HCT116 (cell line): ENCODE measurements at regions not wholly inside any gene's neighbourhood (a gene's known extent, or its start where the extent isn't known, plus 50 kb on each side); places are given as distances from the start of the nearest gene placed in this dataset.

Source experiments
- ATAC-seq: fragments of 200-7000 bp; cut with Tn5 transposase; 2 replicates; pipeline ENCODE4 v1.9.1; 2020; ENCODE audit warnings: mild to moderate bottlenecking, moderate library complexity
- BruUV-seq: library from RNA; stranded (reverse); fragments of 400-500 nt; replicated peaks from 2 replicates; lab custom pipeline; 2021; lab: Mats Ljungman, UMichigan
- CTCF ChIA-PET: fragments of 300-600 bp; sonication (Branson Sonifier 250); formaldehyde crosslinking; loops from one replicate; lab custom pipeline; 2021; ENCODE audit warnings: antibody characterized with exemption; lab: Charles Lee
- POLR2A ChIA-PET: fragments of 300-600, 350-600 bp; sonication (Branson Sonifier 250); formaldehyde crosslinking; loops from one replicate; lab custom pipeline; 2021; ENCODE audit warnings: antibody characterized with exemption; lab: Charles Lee
- RAD21 ChIA-PET, 2 experiments: fragments of 300-600 bp; sonication (Branson Sonifier 250); formaldehyde crosslinking; loops; one replicate each; lab custom pipeline; 2023; ENCODE audit warnings: low total read pairs in 2 of 2; ENCODE audit not compliant: uncharacterized antibody in 2 of 2, unreplicated experiment in 2 of 2, low non-redundant PET in 1 of 2; lab: Charles Lee
- DNase-seq: peaks from one replicate; pipeline ENCODE4 v3.0.0-alpha.2; 2010; ENCODE audit warnings: low read depth, low spot score
- H2AFZ ChIP-seq: fragments of 200-600 bp; shearing (Covaris generic), sonication (generic); 2 replicates; pipeline ENCODE4 v1.6.1; 2017; ENCODE audit warnings: low read depth, mixed run types, mixed read lengths, antibody characterized with exemption, low read length; ENCODE audit not compliant: poor library complexity, severe bottlenecking
- H3K27ac ChIP-seq: 2 replicates; pipeline ENCODE4 v1.5.1; 2012; ENCODE audit warnings: low read depth, low read length
- H3K27me3 ChIP-seq: fragments of 200-600 bp; sonication (generic); 2 replicates; pipeline ENCODE4 v1.6.1; 2016; ENCODE audit warnings: mixed run types, low read length, mixed read lengths; ENCODE audit not compliant: insufficient read depth
- H3K36me3 ChIP-seq, 2 experiments: fragments of 200-500 bp in 1 of 2; fragments of 200-600 bp in 1 of 2; sonication (Bioruptor generic) in 1 of 2; sonication (generic) in 1 of 2; 2 replicates each; pipeline versions ENCODE4 v1.5.1 to v1.6.1; 2014 to 2016; ENCODE audit warnings: low read length in 2 of 2, inconsistent platforms in 1 of 2, mixed read lengths in 1 of 2, mixed run types in 1 of 2; ENCODE audit not compliant: insufficient read depth in 2 of 2, control insufficient read depth in 1 of 2
- H3K4me1 ChIP-seq, 2 experiments: fragments of 200-600 bp in 1 of 2; sonication (generic) in 1 of 2; 2 replicates each; pipeline versions ENCODE4 v1.5.1 to v1.6.1; 2012 to 2017; ENCODE audit warnings: low read length in 2 of 2, inconsistent platforms in 1 of 2, mild to moderate bottlenecking in 1 of 2, mixed read lengths in 1 of 2, mixed run types in 1 of 2, moderate library complexity in 1 of 2; ENCODE audit not compliant: insufficient read depth in 2 of 2, control insufficient read depth in 1 of 2
- H3K4me2 ChIP-seq: fragments of 200-600 bp; sonication (generic); 2 replicates; pipeline ENCODE4 v1.6.1; 2017; ENCODE audit warnings: mixed run types, low read length, mixed read lengths
- H3K4me3 ChIP-seq, 2 experiments: fragments of 200-600 bp in 1 of 2; sonication (generic) in 1 of 2; replicated peaks in 1 of 2; 2 replicates each; pipeline ENCODE4 v1.5.1; 2011 to 2016; ENCODE audit warnings: low read length in 2 of 2, control low read depth in 1 of 2, low read depth in 1 of 2, mild to moderate bottlenecking in 1 of 2, mixed read lengths in 1 of 2, mixed run types in 1 of 2
- H3K79me2 ChIP-seq: fragments of 200-600 bp; sonication (generic); 2 replicates; pipeline ENCODE4 v1.6.1; 2017; ENCODE audit warnings: mild to moderate bottlenecking, mixed run types, low read length, moderate library complexity, mixed read lengths; ENCODE audit not compliant: insufficient read depth
- H3K9ac ChIP-seq: fragments of 200-600 bp; sonication (generic); 2 replicates; pipeline ENCODE4 v1.6.1; 2016; ENCODE audit warnings: low read length, mixed read lengths
- H3K9me2 ChIP-seq: fragments of 200-600 bp; sonication (generic), shearing (Covaris generic); 2 replicates; pipeline ENCODE4 v1.6.1; 2017; ENCODE audit warnings: mixed run types, mild to moderate bottlenecking, moderate library complexity; ENCODE audit not compliant: insufficient read depth
- H3K9me3 ChIP-seq, 2 experiments: fragments of 200-500 bp in 1 of 2; fragments of 200-600 bp in 1 of 2; sonication (Bioruptor generic) in 1 of 2; sonication (generic) in 1 of 2; 2 replicates each; pipeline ENCODE4 v1.6.1; 2014 to 2017; ENCODE audit warnings: low read length in 2 of 2, mixed read lengths in 2 of 2, inconsistent platforms in 1 of 2, low read depth in 1 of 2, mild to moderate bottlenecking in 1 of 2, mixed run types in 1 of 2, moderate library complexity in 1 of 2; ENCODE audit not compliant: control insufficient read depth in 1 of 2, insufficient read depth in 1 of 2
- H4K20me1 ChIP-seq: fragments of 200-600 bp; sonication (generic), shearing (Covaris generic); 2 replicates; pipeline ENCODE4 v1.6.1; 2017; ENCODE audit warnings: mixed run types, mild to moderate bottlenecking, moderate library complexity; ENCODE audit not compliant: insufficient read depth
- CBX3 ChIP-seq: IDR thresholded peaks from 2 replicates; pipeline ENCODE4 v1.6.1; 2012; ENCODE audit warnings: low read depth
- CEBPB ChIP-seq: IDR thresholded peaks from 2 replicates; pipeline ENCODE4 v1.6.1; 2012; ENCODE audit warnings: low read depth
- ELF1 ChIP-seq: IDR thresholded peaks from 2 replicates; pipeline ENCODE4 v1.6.1; 2012; ENCODE audit warnings: low read depth, borderline replicate concordance
- EZH2phosphoT487 ChIP-seq: fragments of 200-600 bp; IDR thresholded peaks from 2 replicates; pipeline ENCODE4 v1.6.1; 2018; ENCODE audit warnings: antibody characterized with exemption, borderline replicate concordance
- FOSL1 ChIP-seq: IDR thresholded peaks from 2 replicates; pipeline ENCODE4 v1.6.1; 2012; ENCODE audit warnings: low read depth
- JUND ChIP-seq: IDR thresholded peaks from 2 replicates; pipeline ENCODE4 v1.6.1; 2012
- RAD21 ChIP-seq: IDR thresholded peaks from 2 replicates; pipeline ENCODE4 v1.6.1; 2012; ENCODE audit warnings: low read depth, mild to moderate bottlenecking
- SIN3A ChIP-seq: IDR thresholded peaks from 2 replicates; pipeline ENCODE4 v1.6.1; 2012; ENCODE audit warnings: low read depth
- TCF7L2 ChIP-seq: IDR thresholded peaks from 2 replicates; pipeline ENCODE4 v1.7.0; 2011; ENCODE audit warnings: borderline replicate concordance, inconsistent platforms; ENCODE audit not compliant: insufficient read depth, insufficient read length; ENCODE audit errors: extremely low read depth
- YY1 ChIP-seq: IDR thresholded peaks from 2 replicates; pipeline ENCODE4 v1.6.1; 2011; ENCODE audit warnings: low read length, low read depth, moderate library complexity, mild to moderate bottlenecking; ENCODE audit not compliant: insufficient replicate concordance; ENCODE audit errors: extremely low read depth
- ZNF274 ChIP-seq: fragments of 200-500 bp; sonication (Bioruptor generic); IDR thresholded peaks from 2 replicates; pipeline ENCODE4 v1.6.1; 2014; ENCODE audit warnings: mild to moderate bottlenecking, low read depth, low read length, inconsistent platforms
- intact Hi-C: fragments of 100-400 bp; cut with micrococcal nuclease; formaldehyde crosslinking; loops from 2 replicates; pipeline ENCODE4 v1.10.0; 2022
- TF ChIP-seq, protein P1 (sequence below): IDR thresholded peaks from 2 replicates; pipeline ENCODE4 v1.6.1; 2012
- TF ChIP-seq, protein P2 (sequence below), 3 experiments: fragments of 200-600 bp in 1 of 3; sonication (generic) in 1 of 3; IDR thresholded peaks in 2 of 3; conservative IDR thresholded peaks in 1 of 3; 2 replicates each; pipeline ENCODE4 v1.5.1; 2012 to 2017; ENCODE audit warnings: low read depth in 2 of 3, low read length in 2 of 3, antibody characterized with exemption in 1 of 3, borderline replicate concordance in 1 of 3, control low read depth in 1 of 3, mild to moderate bottlenecking in 1 of 3, mixed read lengths in 1 of 3, mixed run types in 1 of 3, moderate library complexity in 1 of 3; ENCODE audit not compliant: insufficient read depth in 1 of 3
- TF ChIP-seq, protein P3 (sequence below): IDR thresholded peaks from 2 replicates; pipeline ENCODE4 v1.6.1; 2012; ENCODE audit warnings: low read depth
- TF ChIP-seq, protein P4 (sequence below): IDR thresholded peaks from 2 replicates; pipeline ENCODE4 v1.6.1; 2011; ENCODE audit warnings: mild to moderate bottlenecking, low read length, moderate library complexity; ENCODE audit not compliant: insufficient replicate concordance; ENCODE audit errors: extremely low read depth

DNA sequence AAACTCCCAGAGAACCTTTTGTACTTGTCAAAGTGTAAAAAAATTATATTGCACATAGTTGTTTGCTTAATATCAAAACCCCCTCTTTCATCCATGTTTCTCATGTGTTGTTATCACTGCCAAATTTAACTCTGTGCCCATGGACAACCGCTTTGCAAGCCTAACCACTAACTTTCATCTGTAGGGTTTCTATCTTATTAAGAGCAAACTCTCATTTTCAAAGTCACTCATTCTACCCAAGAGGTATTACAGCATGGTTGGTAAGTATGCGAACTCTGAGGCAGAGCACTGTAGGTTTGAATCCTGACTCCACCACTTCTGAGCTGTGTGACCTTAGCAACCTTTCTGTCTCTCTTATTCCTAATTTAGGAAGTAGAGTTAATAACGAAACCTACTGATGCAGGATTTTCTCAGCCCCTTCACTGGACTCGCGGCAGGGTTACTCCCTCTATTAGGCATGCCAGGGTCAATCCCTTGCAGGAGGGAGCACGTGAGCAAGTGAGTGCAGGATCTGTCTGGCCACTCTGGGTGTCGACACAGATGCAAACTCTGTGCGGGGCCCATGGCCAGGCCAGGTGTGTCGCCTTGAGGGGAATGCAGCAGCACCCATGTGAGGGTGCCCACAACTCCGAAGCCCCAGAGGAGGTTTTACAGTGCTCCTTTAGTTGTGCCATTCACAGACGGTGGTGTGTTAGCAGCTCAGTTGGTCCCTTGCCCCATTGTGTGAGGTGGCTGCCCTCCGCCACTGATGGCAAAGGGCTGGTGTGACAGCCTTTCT, 361.5 kb upstream of the ADGRL2 start:
- ChIA-PET CTCF (no interaction called here), RAD21 (no interaction called here), POLR2A (no interaction called here)
- H3K27ac ChIP-seq: no peak overlapping the region
- H3K4me3 ChIP-seq: no peak overlapping the region
- H3K9ac ChIP-seq: no peak overlapping the region
- no peaks in the 10 kb centered on the region for H3K4me1 ChIP-seq
- H4K20me1 ChIP-seq: no peaks in the 10 kb centered on the region
- H3K4me2 ChIP-seq: no peak overlapping the region
- H2AFZ ChIP-seq: no peak overlapping the region
- BruUV-seq: no TSS peak
- no peak for TF ChIP-seq JUND
- no peak for TF ChIP-seq SIN3A
- TF ChIP-seq, protein P1, sequence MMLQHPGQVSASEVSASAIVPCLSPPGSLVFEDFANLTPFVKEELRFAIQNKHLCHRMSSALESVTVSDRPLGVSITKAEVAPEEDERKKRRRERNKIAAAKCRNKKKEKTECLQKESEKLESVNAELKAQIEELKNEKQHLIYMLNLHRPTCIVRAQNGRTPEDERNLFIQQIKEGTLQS: no peak
- TF ChIP-seq ZNF274: no peak
- no peak for TF ChIP-seq EZH2phosphoT487
- no peak for TF ChIP-seq RAD21
- TF ChIP-seq CBX3: no peak
- TF ChIP-seq TCF7L2: no peak
- TF ChIP-seq, protein P2, sequence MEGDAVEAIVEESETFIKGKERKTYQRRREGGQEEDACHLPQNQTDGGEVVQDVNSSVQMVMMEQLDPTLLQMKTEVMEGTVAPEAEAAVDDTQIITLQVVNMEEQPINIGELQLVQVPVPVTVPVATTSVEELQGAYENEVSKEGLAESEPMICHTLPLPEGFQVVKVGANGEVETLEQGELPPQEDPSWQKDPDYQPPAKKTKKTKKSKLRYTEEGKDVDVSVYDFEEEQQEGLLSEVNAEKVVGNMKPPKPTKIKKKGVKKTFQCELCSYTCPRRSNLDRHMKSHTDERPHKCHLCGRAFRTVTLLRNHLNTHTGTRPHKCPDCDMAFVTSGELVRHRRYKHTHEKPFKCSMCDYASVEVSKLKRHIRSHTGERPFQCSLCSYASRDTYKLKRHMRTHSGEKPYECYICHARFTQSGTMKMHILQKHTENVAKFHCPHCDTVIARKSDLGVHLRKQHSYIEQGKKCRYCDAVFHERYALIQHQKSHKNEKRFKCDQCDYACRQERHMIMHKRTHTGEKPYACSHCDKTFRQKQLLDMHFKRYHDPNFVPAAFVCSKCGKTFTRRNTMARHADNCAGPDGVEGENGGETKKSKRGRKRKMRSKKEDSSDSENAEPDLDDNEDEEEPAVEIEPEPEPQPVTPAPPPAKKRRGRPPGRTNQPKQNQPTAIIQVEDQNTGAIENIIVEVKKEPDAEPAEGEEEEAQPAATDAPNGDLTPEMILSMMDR (IDR thresholded peaks at IDR 0.05 in 2 of 3, conservative IDR thresholded peaks at IDR 0.05 in 1 of 3; ENCODE audit: borderline replicate concordance in 1 of 3, insufficient read depth in 1 of 3, low read depth in 2 of 3, low read length in 2 of 3): no peak
- TF ChIP-seq CEBPB: no peak
- TF ChIP-seq, protein P3, sequence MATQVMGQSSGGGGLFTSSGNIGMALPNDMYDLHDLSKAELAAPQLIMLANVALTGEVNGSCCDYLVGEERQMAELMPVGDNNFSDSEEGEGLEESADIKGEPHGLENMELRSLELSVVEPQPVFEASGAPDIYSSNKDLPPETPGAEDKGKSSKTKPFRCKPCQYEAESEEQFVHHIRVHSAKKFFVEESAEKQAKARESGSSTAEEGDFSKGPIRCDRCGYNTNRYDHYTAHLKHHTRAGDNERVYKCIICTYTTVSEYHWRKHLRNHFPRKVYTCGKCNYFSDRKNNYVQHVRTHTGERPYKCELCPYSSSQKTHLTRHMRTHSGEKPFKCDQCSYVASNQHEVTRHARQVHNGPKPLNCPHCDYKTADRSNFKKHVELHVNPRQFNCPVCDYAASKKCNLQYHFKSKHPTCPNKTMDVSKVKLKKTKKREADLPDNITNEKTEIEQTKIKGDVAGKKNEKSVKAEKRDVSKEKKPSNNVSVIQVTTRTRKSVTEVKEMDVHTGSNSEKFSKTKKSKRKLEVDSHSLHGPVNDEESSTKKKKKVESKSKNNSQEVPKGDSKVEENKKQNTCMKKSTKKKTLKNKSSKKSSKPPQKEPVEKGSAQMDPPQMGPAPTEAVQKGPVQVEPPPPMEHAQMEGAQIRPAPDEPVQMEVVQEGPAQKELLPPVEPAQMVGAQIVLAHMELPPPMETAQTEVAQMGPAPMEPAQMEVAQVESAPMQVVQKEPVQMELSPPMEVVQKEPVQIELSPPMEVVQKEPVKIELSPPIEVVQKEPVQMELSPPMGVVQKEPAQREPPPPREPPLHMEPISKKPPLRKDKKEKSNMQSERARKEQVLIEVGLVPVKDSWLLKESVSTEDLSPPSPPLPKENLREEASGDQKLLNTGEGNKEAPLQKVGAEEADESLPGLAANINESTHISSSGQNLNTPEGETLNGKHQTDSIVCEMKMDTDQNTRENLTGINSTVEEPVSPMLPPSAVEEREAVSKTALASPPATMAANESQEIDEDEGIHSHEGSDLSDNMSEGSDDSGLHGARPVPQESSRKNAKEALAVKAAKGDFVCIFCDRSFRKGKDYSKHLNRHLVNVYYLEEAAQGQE: no peak
- no peak for TF ChIP-seq FOSL1
- TF ChIP-seq, protein P4, sequence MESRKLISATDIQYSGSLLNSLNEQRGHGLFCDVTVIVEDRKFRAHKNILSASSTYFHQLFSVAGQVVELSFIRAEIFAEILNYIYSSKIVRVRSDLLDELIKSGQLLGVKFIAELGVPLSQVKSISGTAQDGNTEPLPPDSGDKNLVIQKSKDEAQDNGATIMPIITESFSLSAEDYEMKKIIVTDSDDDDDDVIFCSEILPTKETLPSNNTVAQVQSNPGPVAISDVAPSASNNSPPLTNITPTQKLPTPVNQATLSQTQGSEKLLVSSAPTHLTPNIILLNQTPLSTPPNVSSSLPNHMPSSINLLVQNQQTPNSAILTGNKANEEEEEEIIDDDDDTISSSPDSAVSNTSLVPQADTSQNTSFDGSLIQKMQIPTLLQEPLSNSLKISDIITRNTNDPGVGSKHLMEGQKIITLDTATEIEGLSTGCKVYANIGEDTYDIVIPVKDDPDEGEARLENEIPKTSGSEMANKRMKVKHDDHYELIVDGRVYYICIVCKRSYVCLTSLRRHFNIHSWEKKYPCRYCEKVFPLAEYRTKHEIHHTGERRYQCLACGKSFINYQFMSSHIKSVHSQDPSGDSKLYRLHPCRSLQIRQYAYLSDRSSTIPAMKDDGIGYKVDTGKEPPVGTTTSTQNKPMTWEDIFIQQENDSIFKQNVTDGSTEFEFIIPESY: no peak
- TF ChIP-seq ELF1: no peak
- TF ChIP-seq YY1: no peak
- no peaks in the 10 kb centered on the region for H3K9me2 ChIP-seq
- no peaks in the 10 kb centered on the region for H3K79me2 ChIP-seq
- H3K9me3 ChIP-seq: no peaks in the 10 kb centered on the region; a peak in 1 of 4 replicates
- ATAC-seq (no peak), DNase-seq (no peak)
- no peaks in the 10 kb centered on the region for H3K27me3 ChIP-seq
- no peaks in the 10 kb centered on the region for H3K36me3 ChIP-seq
- intact Hi-C loops: no loop called here
